Heart left ventricle (tissue), 13 donors: ENCODE measurements at regions not wholly inside any gene's neighbourhood (a gene's known extent, or its start where the extent isn't known, plus 50 kb on each side); places are given as distances from the start of the nearest gene placed in this dataset.

Source experiments
- POLR2A ChIP-seq, 2 donors: fragments of 450-650 bp; IDR thresholded peaks; one replicate each; pipeline ENCODE4 v1.6.1; 2017; ENCODE audit warnings: antibody characterized with exemption in 2 of 2, mild to moderate bottlenecking in 2 of 2, moderate library complexity in 2 of 2
- TF ChIP-seq, protein P1 (sequence below), 12 donors: fragments of 200-600 bp; sonication (generic) in 4 of 12; IDR thresholded peaks; one replicate each; pipeline versions ENCODE4 v1.5.0 to v1.8.0; 2018 to 2022; ENCODE audit warnings: antibody characterized with exemption in 12 of 12, mild to moderate bottlenecking in 5 of 12
- donor health status: ischemic (EF 13 %, LVEDD 7.1; RV severe dilation, severe dysfunction).
- donor health status: DM: no; HTN: yes; CAD: no.
- donor health status: DM: no; HTN: no; CAD: no.
- donor health status: ischemic (EF 25% LVEDD 6.9; RV normal size, moderate dysfunction).
- donor health status: ischemic (EF 25% LVEDD 5.7; RV mildly dilated, moderate dysfunction).
- donor health status: ischemic (EF 35%, LVEDD 5.7; RV mildly dilated, moderate dysfunction).
- donor health status: nonischemic (EF 11% LVEDD 7.7; RV severe dilation, severe dysfunction).
- donor health status: DM: yes; HTN: yes; CAD: no.
- donor health status: PGD.
- donor health status: ischemic (EF 29% LVEDD 5.4; RV normal size, mild dysfunction).
- donor health status: nonischemic (EF 23%, LVEDD 6.1; RV moderate dilation, normal function).

DNA sequence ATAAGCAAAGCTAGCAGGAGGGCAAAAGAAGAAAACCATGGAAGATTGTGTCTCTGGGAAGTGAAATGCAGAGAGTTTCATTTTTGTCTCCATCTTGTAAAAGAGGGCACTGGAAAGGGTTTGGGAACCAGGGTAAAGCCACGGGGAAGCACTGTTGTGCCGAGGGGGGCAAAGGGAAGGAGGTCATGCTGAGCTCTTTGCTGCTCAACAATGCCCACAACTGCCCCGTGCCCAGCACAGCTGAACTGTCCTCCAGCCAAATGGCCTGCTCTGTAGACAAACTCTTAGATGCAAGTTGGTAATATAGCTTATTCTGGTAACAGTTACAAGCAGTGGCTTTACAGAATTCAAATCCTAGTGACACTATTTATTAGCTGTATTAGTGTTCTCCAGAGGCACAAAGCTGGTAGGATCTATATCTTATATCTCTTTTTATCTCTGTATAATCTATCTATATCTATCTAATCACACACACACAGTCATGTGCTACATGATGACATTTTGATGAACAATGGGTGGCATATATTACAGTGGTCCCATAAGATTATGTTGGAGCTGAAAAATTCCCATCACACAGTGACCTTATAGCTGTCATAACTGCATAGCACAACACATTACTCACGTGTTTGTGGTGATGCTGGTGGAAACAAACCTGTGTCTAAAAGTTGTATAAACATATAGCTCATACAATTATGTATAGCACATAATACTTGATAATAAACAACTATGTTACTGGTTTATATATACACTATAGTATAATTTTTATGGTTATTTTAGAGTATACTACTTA lies 203.4 kb upstream of the DDHD1 start:
- TF ChIP-seq, protein P1, sequence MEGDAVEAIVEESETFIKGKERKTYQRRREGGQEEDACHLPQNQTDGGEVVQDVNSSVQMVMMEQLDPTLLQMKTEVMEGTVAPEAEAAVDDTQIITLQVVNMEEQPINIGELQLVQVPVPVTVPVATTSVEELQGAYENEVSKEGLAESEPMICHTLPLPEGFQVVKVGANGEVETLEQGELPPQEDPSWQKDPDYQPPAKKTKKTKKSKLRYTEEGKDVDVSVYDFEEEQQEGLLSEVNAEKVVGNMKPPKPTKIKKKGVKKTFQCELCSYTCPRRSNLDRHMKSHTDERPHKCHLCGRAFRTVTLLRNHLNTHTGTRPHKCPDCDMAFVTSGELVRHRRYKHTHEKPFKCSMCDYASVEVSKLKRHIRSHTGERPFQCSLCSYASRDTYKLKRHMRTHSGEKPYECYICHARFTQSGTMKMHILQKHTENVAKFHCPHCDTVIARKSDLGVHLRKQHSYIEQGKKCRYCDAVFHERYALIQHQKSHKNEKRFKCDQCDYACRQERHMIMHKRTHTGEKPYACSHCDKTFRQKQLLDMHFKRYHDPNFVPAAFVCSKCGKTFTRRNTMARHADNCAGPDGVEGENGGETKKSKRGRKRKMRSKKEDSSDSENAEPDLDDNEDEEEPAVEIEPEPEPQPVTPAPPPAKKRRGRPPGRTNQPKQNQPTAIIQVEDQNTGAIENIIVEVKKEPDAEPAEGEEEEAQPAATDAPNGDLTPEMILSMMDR (IDR thresholded peaks at IDR 0.05), result no peak
- TF ChIP-seq POLR2A (IDR thresholded peaks at IDR 0.05), result no peak
